DOHH2 (cell line): ENCODE measurements at regions not wholly inside any gene's neighbourhood (a gene's known extent, or its start where the extent isn't known, plus 50 kb on each side); places are given as distances from the start of the nearest gene placed in this dataset.

Experiments used
- EZH2phosphoT487 ChIP-seq: fragments of 200-600 bp; sonication (generic); IDR thresholded peaks from 2 replicates; pipeline ENCODE4 v1.6.1; 2017; ENCODE audit warnings: borderline replicate concordance, mild to moderate bottlenecking, antibody characterized with exemption, low read length, moderate library complexity, mixed read lengths
- TF ChIP-seq, protein P1 (sequence below): fragments of 200-600 bp; sonication (generic); IDR thresholded peaks from one replicate; pipeline ENCODE4 v1.5.1; 2014; ENCODE audit warnings: antibody characterized with exemption, mild to moderate bottlenecking, low read depth, low read length; ENCODE audit not compliant: poor library complexity, severe bottlenecking

DNA sequence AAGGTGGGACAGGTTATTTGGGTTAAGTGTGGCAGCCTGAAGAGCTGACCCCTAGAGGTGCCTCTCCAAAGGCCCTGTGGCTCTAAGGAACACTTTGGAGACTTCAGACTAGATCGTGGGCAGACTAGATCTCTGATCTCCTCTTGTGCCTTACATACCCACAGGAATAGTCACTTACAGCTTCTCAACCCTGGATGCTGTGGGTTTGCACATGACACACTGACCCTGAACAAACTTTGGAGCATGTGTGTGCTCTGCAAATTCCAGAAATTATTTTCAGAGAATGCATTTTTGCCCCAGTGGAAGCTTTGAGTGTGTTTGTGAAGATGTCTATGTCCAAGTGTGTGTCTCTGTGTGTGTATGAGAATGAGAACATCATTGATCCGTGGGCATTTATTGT lies 119.6 kb downstream of the EMX2 start:
- TF ChIP-seq, protein P1, sequence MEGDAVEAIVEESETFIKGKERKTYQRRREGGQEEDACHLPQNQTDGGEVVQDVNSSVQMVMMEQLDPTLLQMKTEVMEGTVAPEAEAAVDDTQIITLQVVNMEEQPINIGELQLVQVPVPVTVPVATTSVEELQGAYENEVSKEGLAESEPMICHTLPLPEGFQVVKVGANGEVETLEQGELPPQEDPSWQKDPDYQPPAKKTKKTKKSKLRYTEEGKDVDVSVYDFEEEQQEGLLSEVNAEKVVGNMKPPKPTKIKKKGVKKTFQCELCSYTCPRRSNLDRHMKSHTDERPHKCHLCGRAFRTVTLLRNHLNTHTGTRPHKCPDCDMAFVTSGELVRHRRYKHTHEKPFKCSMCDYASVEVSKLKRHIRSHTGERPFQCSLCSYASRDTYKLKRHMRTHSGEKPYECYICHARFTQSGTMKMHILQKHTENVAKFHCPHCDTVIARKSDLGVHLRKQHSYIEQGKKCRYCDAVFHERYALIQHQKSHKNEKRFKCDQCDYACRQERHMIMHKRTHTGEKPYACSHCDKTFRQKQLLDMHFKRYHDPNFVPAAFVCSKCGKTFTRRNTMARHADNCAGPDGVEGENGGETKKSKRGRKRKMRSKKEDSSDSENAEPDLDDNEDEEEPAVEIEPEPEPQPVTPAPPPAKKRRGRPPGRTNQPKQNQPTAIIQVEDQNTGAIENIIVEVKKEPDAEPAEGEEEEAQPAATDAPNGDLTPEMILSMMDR: no peak
- TF ChIP-seq EZH2phosphoT487: no peak
